Stomach (tissue), 4 donors: ENCODE measurements at regions not wholly inside any gene's neighbourhood (a gene's known extent, or its start where the extent isn't known, plus 50 kb on each side); places are given as distances from the start of the nearest gene placed in this dataset.

Experiments
- EP300 ChIP-seq: sonication (generic); formaldehyde crosslinking; IDR thresholded peaks from one replicate; pipeline ENCODE4 v1.6.1; 2017; ENCODE audit warnings: antibody characterized with exemption
- POLR2AphosphoS5 ChIP-seq, 3 donors: sonication (generic); formaldehyde crosslinking; IDR thresholded peaks; one replicate each; pipeline ENCODE4 v1.6.1; 2016; ENCODE audit warnings: antibody characterized with exemption in 3 of 3
- TF ChIP-seq, protein P1 (sequence below), 7 experiments: fragments of 450-650 bp in 4 of 7; fragments of 200-600 bp in 3 of 7; sonication (generic) in 3 of 7; IDR thresholded peaks; one replicate each; pipeline ENCODE4 v1.5.1; 2016 to 2019; ENCODE audit warnings: antibody characterized with exemption in 7 of 7, control low read depth in 2 of 7, mild to moderate bottlenecking in 1 of 7

DNA sequence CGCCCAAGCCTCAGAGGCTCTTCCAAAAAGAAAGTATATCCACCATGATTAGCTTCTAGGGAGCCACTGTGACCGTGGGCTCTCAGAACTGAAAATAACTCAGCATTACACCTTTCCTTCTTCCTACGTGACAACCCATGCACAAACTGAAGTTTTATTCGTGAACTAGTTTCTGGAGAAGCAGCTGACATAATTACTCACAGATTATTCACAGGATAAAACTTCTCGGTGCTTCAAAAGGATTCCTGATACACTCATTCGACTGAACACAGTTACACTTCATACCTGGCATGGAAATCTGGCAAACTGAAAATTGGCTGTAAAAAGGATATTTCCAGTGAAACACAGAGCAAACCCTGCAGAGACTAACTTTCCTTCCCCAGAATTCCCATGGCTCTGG is 139.2 kb upstream of the PTER start:
- no peak for TF ChIP-seq POLR2AphosphoS5 (IDR thresholded peaks at IDR 0.05)
- TF ChIP-seq, protein P1, sequence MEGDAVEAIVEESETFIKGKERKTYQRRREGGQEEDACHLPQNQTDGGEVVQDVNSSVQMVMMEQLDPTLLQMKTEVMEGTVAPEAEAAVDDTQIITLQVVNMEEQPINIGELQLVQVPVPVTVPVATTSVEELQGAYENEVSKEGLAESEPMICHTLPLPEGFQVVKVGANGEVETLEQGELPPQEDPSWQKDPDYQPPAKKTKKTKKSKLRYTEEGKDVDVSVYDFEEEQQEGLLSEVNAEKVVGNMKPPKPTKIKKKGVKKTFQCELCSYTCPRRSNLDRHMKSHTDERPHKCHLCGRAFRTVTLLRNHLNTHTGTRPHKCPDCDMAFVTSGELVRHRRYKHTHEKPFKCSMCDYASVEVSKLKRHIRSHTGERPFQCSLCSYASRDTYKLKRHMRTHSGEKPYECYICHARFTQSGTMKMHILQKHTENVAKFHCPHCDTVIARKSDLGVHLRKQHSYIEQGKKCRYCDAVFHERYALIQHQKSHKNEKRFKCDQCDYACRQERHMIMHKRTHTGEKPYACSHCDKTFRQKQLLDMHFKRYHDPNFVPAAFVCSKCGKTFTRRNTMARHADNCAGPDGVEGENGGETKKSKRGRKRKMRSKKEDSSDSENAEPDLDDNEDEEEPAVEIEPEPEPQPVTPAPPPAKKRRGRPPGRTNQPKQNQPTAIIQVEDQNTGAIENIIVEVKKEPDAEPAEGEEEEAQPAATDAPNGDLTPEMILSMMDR (IDR thresholded peaks at IDR 0.05), result no peak
- TF ChIP-seq EP300, result no peak
